HFFc6 (cell line): ENCODE measurements at regions not wholly inside any gene's neighbourhood (a gene's known extent, or its start where the extent isn't known, plus 50 kb on each side); places are given as distances from the start of the nearest gene placed in this dataset.

Experiments used
- DNase-seq: peaks from one replicate; pipeline ENCODE4 v3.0.0-alpha.2; 2018
- H3K27ac Mint-ChIP-seq: 2 replicates; pipeline ENCODE4 v1.8.0; 2020; ENCODE audit warnings: mild to moderate bottlenecking, mixed read lengths
- H3K27me3 Mint-ChIP-seq: 2 replicates; pipeline ENCODE4 v1.8.0; 2021; ENCODE audit warnings: mild to moderate bottlenecking, moderate library complexity, mixed read lengths; ENCODE audit not compliant: insufficient read depth
- H3K36me3 Mint-ChIP-seq: 2 replicates; pipeline ENCODE4 v1.8.0; 2021; ENCODE audit warnings: low read depth, mixed read lengths
- H3K4me1 Mint-ChIP-seq: 2 replicates; pipeline ENCODE4 v1.8.0; 2020; ENCODE audit warnings: low read depth, mixed read lengths
- H3K4me3 Mint-ChIP-seq: 2 replicates; pipeline ENCODE4 v1.8.0; 2020; ENCODE audit warnings: mild to moderate bottlenecking, moderate library complexity, mixed read lengths
- H3K9me3 Mint-ChIP-seq: 2 replicates; pipeline ENCODE4 v1.8.0; 2020; ENCODE audit warnings: mild to moderate bottlenecking, mixed read lengths
- TF ChIP-seq, protein P1 (sequence below): fragments of 200-600 bp; sonication (generic); IDR thresholded peaks from 2 replicates; pipeline ENCODE4 v1.5.0; 2021; ENCODE audit warnings: antibody characterized with exemption, mild to moderate bottlenecking

DNA sequence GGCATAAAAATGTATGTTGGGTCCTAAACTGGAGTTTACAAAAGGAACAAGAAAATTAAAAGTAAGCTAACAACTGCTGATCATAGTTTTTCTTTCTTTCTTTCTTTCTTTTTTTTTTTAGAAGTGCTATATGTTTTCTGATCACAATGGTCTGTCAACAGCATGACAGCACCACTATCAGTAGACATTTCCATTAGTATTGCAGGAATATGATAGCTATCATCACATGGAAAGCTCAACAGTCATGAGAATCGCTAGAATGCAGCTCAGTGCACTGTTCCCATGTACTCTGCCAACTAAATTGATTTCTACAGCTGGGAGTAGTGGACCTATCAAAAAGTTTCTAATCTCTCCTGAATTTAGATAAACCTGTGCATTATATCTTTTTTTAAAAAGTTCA lies 950.3 kb upstream of the ACVR2A start:
- Mint-ChIP-seq H3K4me3 (no peak overlapping the region), H3K27me3 (no peaks in the 10 kb centered on the region), H3K36me3 (no peaks in the 10 kb centered on the region), H3K4me1 (no peaks in the 10 kb centered on the region), H3K9me3 (peaks cover 44% of the 10 kb centered on the region), H3K27ac (no peak overlapping the region)
- TF ChIP-seq, protein P1, sequence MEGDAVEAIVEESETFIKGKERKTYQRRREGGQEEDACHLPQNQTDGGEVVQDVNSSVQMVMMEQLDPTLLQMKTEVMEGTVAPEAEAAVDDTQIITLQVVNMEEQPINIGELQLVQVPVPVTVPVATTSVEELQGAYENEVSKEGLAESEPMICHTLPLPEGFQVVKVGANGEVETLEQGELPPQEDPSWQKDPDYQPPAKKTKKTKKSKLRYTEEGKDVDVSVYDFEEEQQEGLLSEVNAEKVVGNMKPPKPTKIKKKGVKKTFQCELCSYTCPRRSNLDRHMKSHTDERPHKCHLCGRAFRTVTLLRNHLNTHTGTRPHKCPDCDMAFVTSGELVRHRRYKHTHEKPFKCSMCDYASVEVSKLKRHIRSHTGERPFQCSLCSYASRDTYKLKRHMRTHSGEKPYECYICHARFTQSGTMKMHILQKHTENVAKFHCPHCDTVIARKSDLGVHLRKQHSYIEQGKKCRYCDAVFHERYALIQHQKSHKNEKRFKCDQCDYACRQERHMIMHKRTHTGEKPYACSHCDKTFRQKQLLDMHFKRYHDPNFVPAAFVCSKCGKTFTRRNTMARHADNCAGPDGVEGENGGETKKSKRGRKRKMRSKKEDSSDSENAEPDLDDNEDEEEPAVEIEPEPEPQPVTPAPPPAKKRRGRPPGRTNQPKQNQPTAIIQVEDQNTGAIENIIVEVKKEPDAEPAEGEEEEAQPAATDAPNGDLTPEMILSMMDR, result no peak
- no peak for DNase-seq

DNA sequence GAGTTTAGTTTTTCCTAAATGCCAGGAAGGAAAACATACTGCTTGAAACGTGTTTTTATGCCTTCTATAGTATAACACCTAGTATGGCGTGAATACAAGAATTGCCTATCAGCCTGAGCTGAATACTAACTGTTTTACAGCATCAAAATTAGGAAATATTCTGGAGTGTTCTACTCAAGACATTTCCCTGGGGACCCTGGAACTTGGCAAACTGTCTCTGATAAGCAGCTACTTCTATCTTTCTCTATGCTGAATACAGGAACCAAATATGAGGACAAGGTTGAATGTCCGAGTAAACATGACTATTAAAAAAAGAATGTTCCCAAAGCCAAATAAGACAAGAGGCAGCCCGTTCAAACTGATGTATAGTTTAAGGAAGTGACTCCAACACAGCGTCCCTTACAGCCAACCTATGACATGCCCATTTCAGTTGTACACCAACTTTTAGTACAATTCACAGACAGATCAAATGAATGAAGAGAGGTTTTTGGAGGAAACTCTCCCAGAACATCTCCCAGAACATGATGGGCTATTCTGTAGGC lies 951.3 kb upstream of the ACVR2A start:
- no peaks in the 10 kb centered on the region for H3K27me3 Mint-ChIP-seq
- TF ChIP-seq, protein P1, result no peak
- H3K4me1 Mint-ChIP-seq, result no peaks in the 10 kb centered on the region
- no peak overlapping the region for H3K27ac Mint-ChIP-seq
- no peaks in the 10 kb centered on the region for H3K36me3 Mint-ChIP-seq
- peaks cover 38% of the 10 kb centered on the region for H3K9me3 Mint-ChIP-seq
- no peak overlapping the region for H3K4me3 Mint-ChIP-seq
- DNase-seq, result no peak

DNA sequence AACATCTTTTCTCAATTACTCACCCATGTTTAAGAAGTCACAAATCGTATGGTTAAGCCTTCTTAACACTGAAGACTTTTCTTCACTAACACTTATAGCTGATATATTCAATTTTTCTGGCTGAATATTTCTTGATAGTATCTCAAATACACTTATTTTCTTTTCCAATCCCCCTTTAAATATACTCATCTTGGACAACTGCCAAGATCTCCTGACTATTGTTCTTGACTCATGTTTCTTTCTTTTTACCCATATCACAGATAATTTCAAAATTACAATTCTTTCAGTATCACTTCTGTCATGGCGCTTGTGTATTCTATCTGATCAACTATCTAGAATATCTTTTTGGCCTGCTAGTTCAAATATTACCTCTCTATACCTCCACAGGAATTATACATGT lies 954.3 kb upstream of the ACVR2A start:
- no peaks in the 10 kb centered on the region for H3K4me1 Mint-ChIP-seq
- no peaks in the 10 kb centered on the region for H3K36me3 Mint-ChIP-seq
- H3K27me3 Mint-ChIP-seq, result no peaks in the 10 kb centered on the region
- TF ChIP-seq, protein P1, result no peak
- no peak for DNase-seq
- H3K27ac Mint-ChIP-seq, result no peak overlapping the region
- H3K4me3 Mint-ChIP-seq, result no peak overlapping the region
- peaks cover 26% of the 10 kb centered on the region for H3K9me3 Mint-ChIP-seq

DNA sequence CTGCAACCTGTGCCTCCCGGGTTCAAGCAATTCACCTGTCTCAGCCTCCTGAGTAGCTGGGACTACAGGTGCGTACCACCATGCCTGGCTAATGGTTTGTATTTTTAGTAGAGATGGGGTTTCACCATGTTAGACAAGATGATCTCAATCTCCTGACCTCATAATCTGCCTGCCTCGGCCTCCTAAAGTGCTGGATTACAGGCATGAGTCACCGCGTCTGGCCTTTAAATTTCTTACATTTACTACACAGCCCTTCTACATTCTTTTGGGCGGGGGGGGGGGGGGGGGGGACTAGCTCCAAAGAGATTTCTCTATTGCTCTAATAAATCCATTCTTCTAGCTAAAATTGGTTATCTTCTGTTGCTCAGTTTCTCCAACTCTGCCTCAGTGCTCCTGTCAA lies 964.9 kb upstream of the ACVR2A start:
- Mint-ChIP-seq H3K9me3 (peaks cover 31% of the 10 kb centered on the region), H3K4me3 (no peak overlapping the region), H3K27me3 (no peaks in the 10 kb centered on the region), H3K36me3 (no peaks in the 10 kb centered on the region), H3K27ac (no peak overlapping the region), H3K4me1 (no peaks in the 10 kb centered on the region)
- DNase-seq, result no peak
- TF ChIP-seq, protein P1, result no peak

DNA sequence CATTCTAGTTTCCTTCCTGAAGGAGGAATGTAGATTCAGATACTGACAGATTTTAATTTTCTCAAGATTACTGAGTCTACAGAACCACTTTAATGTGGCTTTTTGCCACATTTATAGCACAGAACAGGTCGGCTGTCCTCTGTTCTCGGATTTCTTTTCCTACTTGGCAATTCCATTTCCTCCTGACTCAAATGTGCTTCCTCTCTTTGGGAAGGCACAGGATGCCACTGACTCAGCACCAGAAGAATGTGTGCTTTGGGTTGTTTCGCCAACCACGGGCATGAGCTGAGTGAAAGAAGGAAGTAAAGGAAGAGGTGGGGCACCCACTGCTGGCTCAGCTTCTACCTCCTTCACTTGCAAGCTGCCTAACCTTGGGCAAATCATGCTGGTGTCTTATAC lies 970.6 kb upstream of the ACVR2A start:
- H3K4me3 Mint-ChIP-seq, result no peak overlapping the region
- no peak overlapping the region for H3K27ac Mint-ChIP-seq
- no peaks in the 10 kb centered on the region for H3K4me1 Mint-ChIP-seq
- no peak for DNase-seq
- no peaks in the 10 kb centered on the region for H3K27me3 Mint-ChIP-seq
- TF ChIP-seq, protein P1, result no peak
- H3K36me3 Mint-ChIP-seq, result no peaks in the 10 kb centered on the region
- peaks cover 28% of the 10 kb centered on the region for H3K9me3 Mint-ChIP-seq

DNA sequence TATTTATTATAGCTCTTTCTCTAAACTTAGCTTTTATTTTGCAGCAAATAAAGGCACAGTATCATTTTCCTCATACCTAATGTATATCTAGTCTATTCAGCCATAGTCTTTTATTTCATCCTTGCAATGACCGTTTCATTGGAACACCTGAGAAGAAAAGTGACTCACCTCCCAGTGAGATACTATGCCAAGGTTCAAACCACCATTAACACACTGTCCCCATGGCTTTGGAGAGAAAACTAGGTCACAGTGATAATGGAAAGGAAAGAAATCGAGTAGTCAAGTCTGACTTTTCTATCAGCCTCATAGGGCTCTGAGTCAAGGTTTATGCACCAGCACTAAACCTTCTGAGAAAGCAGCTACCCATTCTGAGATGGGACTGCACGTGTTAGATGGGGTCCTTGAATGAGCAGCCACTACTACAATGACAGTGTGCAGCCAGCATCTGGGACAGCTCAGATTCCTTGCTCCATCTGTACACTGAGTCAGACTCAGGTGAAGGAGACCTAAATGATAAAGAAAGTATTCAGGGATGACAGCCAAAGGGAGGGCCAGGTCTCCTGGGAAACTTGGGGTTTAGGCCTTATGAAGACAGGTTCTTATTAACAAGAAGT lies 971.1 kb upstream of the ACVR2A start:
- TF ChIP-seq, protein P1, result no peak

More for the DNA sequence above, 971.1 kb upstream of the ACVR2A start:
- H3K4me3 Mint-ChIP-seq, result no peak overlapping the region
- peaks cover 31% of the 10 kb centered on the region for H3K9me3 Mint-ChIP-seq
- H3K27ac Mint-ChIP-seq, result no peak overlapping the region
- no peaks in the 10 kb centered on the region for H3K4me1 Mint-ChIP-seq
- H3K27me3 Mint-ChIP-seq, result no peaks in the 10 kb centered on the region
- H3K36me3 Mint-ChIP-seq, result no peaks in the 10 kb centered on the region
- no peak for DNase-seq
